AG09309 (cell line): ENCODE measurements at regions not wholly inside any gene's neighbourhood (a gene's known extent, or its start where the extent isn't known, plus 50 kb on each side); places are given as distances from the start of the nearest gene placed in this dataset.

Experiments used
- DNase-seq: peaks from one replicate; pipeline ENCODE4 v3.0.0-alpha.2; 2010; ENCODE audit warnings: low read depth
- H3K4me3 ChIP-seq: 2 replicates; pipeline ENCODE4 v1.5.1; 2011; ENCODE audit warnings: mild to moderate bottlenecking, low read depth, low read length, moderate library complexity; ENCODE audit not compliant: control insufficient read depth
- TF ChIP-seq, protein P1 (sequence below): IDR thresholded peaks from 2 replicates; pipeline ENCODE4 v1.5.1; 2011; ENCODE audit warnings: mild to moderate bottlenecking, low read depth, low read length, inconsistent platforms; ENCODE audit not compliant: insufficient read depth, control insufficient read depth; ENCODE audit errors: missing control alignments

DNA sequence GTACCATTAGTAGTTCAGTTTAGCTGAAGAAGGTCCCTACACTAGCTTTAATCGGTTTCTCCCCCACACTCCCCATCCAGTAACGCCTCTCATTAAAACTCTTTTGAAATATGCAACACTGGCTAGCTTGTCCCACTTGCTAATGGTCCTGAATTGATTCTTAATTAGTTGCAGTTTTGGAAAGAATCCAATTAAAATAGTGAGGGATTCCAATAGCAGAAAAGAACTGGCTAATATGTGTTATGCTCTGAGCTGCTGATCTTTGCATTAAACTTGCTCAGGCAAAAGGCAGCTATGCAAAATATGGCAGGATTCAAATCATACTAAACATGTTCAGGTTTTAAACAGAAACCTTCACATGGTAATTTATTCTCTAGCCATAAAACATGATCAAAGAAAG lies 252.5 kb upstream of the HNRNPA3 start:
- no peak for DNase-seq
- TF ChIP-seq, protein P1, sequence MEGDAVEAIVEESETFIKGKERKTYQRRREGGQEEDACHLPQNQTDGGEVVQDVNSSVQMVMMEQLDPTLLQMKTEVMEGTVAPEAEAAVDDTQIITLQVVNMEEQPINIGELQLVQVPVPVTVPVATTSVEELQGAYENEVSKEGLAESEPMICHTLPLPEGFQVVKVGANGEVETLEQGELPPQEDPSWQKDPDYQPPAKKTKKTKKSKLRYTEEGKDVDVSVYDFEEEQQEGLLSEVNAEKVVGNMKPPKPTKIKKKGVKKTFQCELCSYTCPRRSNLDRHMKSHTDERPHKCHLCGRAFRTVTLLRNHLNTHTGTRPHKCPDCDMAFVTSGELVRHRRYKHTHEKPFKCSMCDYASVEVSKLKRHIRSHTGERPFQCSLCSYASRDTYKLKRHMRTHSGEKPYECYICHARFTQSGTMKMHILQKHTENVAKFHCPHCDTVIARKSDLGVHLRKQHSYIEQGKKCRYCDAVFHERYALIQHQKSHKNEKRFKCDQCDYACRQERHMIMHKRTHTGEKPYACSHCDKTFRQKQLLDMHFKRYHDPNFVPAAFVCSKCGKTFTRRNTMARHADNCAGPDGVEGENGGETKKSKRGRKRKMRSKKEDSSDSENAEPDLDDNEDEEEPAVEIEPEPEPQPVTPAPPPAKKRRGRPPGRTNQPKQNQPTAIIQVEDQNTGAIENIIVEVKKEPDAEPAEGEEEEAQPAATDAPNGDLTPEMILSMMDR, result no peak
- no peak overlapping the region for H3K4me3 ChIP-seq

GRCh38 chr2:176960736-176961520 lies 251.7 kb upstream of the HNRNPA3 start:
- TF ChIP-seq, protein P1, result no peak
- no peak overlapping the region for H3K4me3 ChIP-seq
- no peak for DNase-seq

GRCh38 chr2:176961775-176962619 lies 250.6 kb upstream of the HNRNPA3 start:
- TF ChIP-seq, protein P1, result no peak
- no peak overlapping the region for H3K4me3 ChIP-seq
- no peak for DNase-seq

DNA sequence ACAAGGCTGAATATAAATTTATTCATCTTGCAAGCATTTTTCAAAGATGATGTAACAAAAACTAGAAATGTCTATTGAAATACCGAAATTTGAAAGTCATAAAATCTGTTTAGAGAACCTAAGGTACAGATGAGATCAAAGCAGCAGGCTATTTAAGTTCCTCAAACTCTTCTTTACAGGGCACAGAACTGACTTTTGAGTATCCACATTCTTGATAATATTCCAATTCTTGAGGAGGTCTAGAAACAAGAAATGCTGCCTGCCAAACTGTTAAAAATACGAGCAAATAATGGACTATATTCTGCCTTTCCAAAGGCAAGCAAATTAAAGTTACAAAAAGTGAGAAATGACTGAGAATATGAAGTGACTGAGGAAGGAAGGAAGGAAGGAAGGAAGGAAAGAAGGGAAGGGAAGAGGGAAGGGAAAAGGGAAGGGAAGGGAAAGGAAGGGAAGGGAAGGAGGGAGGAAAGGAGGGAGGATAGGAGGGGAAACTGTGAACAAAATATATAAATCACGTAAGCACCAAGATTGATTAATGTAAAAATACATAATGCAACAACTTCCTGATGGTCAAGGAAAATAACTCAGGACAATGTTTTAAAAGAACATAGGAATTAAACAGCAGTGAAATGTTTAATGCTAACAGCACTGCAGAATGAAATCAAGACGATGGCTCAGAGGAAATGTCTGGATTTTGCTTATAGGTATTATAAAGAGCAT lies 248.9 kb upstream of the HNRNPA3 start:
- no peak overlapping the region for H3K4me3 ChIP-seq
- TF ChIP-seq, protein P1, result no peak
- no peak for DNase-seq

DNA sequence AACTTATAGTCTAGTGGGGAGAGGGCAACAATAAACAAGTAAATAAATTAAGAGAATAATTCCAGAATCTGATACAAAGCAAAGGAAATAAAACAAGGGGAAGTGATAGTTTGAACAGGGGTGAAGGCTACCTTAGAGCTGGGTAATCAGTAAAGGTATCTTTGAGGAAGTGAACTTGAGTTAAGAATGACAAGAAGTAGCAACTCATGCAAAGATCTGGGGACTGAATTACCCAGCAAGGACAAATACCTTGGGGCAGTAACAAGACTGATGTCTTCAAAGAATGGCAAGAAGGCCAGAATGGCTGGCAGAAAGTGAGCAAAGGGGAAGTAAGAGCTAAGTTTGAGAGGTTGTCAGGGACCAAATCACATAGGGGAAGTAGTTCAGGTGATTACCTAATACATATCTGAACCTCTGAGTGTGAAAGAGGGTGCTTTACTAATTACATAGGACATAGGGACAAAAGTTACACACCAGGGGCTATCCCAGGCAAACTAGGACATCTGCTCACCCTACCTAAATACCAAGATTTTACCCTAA lies 244.6 kb upstream of the HNRNPA3 start:
- DNase-seq, result no peak
- no peak overlapping the region for H3K4me3 ChIP-seq
- TF ChIP-seq, protein P1, result no peak
